ENCODE measurements at regions not wholly inside any gene's neighbourhood (a gene's known extent, or its start where the extent isn't known, plus 50 kb on each side); places are given as distances from the start of the nearest gene placed in this dataset.
A peak's percentile ranks its signal among the peaks of the same experiment; 100 is the strongest.
"Not testable (repeated sequence)": the region's sequence is repeated elsewhere in the genome, so short reads cannot be mapped to it uniquely, and the experiment has no call there.

DNA sequence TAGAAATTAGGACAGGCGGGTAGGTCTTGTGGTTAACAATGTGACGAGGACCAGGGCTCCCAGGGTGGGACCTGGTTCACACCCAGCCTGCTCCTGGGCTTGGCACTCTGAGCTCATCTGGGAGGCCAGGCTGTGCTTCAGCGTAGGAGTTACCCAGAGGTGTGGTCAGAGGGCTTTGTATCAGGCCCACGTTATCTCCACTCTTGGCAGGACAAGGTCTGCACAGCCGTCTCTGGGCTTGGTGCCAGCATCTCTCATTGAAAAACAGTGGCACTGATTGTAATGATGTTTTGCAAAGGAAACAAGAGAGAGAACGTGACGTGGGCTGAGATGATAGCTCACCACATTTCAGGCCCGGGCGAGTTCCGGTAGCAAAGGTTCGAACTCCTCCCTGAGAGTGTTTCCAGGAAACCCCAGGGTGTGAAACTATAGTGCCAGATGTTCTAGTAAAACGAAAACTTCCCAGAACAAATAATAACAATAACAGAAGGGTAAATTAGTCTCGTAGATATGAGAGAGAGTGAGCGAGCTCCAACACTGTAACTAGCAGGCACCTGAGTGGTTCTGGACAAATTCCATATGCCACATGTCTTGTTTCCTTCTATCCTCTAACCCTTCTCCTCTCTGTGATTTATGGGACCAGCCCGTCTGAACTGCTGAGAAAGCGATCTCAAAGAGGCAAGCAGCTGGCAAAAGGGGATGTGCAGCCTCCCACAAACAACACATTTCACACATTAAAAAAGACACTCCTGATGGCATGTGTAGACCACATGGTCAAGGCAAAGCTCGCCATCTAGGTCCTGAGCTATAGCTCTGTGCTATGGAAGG, 227.3 kb downstream of the KTN1 start:
- DNase-seq, result peak; percentile 98

- no peak for DNase-seq
These were observed 227.9 kb downstream of the KTN1 start for GRCh38 chr14:55807881-55808379.

DNA sequence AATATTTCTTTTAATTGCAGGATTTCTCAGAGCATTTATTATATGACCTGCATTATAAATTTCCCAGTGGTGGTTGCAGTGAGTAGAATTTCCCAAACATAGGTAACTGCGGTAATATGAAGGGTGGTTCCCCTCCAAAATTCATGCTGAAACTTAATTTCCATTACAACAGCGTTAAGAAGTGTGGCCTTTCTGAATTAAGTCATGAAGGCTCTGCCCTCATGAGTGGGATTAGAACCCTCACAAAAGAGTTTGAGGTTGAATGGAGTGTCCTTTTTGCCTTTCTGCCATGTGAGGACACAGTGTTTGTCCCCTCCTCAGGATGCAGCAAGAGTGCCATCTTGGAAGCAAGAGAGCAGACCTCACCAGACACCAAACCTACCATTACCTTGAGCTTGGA, 233.6 kb downstream of the KTN1 start:
- no peak for DNase-seq

GRCh38 chr14:55814064-55814463, 234.1 kb downstream of the KTN1 start:
- DNase-seq, result peak; percentile 25

DNA sequence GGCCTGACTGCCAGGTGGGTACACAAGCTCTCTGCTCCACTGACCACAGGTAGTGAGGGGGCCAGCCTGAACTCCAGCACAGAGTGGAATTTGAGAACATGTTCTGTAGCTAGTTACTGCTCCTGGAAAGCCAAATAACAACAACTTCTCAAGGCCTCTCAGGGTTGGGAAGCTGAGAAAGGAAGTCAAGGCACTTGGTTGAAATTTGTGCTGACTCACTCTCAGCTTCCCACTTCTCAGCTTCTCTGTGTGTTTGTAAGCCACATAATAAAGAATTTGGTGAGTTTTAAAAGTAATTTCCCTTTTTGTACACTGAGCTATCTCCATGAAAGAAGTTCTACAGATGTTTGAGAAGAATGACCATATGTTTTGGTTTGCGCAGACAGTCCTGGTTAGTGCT, 234.9 kb downstream of the KTN1 start:
- peak; percentile 55 for DNase-seq

GRCh38 chr14:55816225-55816624, 236.2 kb downstream of the KTN1 start:
- no peak for DNase-seq

DNA sequence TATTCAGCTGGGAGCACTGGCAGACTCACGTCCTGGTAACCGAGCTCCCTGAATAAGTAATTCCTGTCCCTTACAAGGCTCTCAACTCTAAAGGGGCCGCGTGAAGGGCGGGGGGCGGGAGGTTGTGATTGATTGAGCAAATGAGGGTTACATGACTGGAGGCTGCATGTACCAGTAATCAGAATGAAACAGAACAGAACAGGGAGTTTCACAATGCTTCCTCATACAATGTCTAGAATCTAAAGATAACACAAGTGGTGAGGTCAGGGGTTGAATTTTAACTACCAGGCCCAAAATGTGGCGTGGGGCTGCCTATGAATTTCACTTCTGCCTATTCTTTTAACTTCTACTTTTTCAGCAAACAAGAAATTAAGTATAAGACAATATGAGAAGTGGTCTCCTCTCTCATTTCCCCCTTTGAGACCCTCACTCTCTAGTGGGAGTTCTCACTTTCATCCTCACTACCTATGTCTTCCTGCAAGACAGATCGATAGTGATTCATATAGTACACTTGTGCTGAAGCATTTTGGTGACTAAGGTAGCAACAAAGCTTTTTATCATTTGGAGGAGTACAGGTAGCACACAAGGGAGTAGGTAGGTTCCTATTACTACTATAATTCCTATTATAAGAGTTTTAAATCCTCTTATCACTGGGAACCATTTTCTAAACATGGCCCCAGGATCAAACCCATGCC, 239.8 kb downstream of the KTN1 start:
- no peak for DNase-seq

GRCh38 chr14:55822906-55823305, 242.9 kb downstream of the KTN1 start:
- DNase-seq, result no peak

GRCh38 chr14:55832122-55832911, 252.3 kb downstream of the KTN1 start:
- no peak for DNase-seq

DNA sequence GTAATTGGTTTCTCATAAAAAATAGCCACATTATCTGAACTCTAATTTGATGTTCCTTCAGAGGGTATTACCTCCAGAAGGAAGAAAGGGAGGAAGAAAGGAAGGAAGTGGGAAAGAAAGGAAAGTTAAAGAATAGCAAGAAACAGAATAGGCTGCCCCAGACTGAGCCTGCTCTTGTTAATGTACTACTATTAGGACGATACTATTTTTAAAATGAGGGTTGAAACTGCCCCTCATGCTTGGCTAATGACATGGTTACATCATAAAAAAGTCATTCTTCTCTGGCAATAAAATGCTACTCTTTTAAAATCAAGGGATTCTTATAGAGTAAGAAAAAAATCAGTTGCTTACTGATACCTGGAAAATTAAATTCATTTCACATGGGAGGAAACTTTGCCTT, 253.0 kb downstream of the KTN1 start:
- no peak for DNase-seq

GRCh38 chr14:55834390-55834789, 254.4 kb downstream of the KTN1 start:
- DNase-seq, result no peak

- no peak for DNase-seq
These were observed 256.0 kb downstream of the KTN1 start for GRCh38 chr14:55835985-55836384.

GRCh38 chr14:55837467-55837866, 257.5 kb downstream of the KTN1 start:
- DNase-seq, result no peak

DNA sequence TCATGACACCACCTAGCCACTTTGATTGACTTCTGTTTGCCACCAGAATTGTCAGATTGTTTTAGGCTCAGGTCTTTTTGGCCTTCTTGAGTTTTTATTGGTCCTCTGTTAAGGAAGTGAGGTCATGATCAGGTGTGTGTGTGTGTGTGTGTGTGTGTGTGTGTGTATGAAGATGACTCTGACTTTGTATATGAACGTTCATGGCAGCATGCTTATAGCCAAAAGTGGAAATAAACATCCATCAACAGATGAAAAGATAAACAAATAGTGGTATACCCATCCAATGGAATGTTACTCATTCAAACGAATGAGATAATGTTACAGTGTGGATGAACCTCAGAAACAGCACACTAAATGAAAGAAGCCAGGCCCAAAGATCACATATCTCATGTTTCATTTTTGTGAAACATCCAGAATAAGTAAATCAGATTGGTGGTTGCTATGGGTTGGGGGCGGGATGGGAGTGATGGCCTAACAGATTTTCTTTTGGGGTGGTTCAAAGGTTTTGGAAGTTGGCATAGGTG, 258.6 kb downstream of the KTN1 start:
- no peak for DNase-seq

DNA sequence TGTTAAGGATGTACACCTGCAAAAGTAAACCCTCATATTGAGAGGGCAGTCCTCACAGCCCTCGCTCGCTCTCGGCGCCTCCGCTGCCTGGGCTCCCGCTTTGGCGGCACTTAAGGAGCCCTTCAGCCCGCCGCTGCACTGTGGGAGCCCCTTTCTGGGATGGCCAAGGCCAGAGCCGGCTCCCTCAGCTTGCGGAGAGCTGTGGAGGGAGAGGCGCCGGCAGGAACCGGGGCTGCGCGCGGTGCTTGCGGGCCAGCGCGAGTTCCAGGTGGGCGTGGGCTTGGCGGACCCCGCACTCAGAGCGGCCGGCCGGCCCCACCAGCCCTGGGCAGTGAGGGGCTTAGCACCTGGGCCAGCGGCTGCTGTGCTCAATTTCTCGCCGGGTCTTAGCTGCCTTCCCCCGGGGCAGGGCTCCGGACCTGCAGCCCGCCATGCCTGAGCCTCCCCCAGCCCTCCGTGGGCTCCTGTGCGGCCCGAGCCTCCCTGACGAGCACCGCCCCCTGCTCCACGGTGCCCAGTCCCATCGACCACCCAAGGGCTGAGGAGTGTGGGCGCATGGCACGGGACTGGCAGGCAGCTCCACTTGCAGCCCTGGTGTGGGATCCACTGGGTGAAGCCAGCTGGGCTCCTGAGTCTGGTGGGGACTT, 259.4 kb downstream of the KTN1 start:
- not testable (repeated sequence) for DNase-seq

DNA sequence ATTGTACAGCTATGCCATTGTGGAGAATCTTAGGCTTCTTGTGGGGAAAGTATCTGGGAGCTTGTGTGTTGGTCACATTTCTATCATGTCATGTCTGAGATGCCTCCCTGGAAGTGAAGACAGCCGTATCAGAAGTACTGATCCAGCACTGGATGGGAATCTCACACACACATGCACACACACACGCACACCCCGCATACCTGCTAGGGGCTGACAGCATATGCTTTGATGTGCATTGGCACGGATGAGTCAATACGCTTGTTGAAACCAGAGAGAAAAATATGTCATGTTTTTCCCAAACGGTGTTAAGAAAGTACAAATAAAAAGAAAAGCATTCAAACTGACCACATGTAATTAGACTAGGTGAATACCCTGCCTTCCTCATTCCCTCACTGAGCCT, 260.8 kb downstream of the KTN1 start:
- DNase-seq, result no peak

- DNase-seq, result no peak
These were observed 261.6 kb downstream of the KTN1 start for GRCh38 chr14:55841625-55842024.

DNA sequence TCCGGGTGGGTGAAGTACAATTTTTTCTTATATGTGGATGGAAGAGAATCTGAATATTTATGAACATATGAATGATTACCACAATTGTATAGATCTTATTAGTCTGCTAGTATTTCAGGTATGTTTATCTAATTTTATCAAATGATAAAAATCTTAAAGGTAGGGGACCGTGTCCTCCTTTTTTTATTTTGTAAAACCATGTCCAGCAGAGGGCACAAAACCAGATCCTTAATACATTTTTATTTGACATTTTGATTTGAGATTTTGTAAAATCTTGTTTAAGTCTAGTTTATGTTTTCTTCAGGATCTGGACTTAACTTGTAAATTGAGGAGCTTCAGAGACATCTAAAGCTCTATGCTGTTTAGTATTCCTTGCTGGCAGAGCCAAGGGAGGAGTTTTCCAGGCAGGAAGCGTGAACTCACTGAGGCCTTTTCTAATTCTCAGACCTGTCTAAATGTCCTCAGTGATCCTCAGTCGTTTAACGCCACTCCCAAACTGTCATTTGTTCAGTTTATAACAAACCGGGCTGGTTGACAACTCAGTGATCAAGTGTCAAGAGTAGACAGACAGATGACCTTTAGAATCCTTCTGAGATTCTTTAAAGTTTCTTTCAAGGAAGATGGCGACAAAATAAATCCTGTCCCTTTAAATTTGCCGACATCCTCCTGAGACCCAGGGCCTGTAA, 263.9 kb downstream of the KTN1 start:
- peak; percentile 41 for DNase-seq

- peak; percentile 15 for DNase-seq
These were observed 266.2 kb downstream of the KTN1 start for GRCh38 chr14:55845963-55846825.

DNA sequence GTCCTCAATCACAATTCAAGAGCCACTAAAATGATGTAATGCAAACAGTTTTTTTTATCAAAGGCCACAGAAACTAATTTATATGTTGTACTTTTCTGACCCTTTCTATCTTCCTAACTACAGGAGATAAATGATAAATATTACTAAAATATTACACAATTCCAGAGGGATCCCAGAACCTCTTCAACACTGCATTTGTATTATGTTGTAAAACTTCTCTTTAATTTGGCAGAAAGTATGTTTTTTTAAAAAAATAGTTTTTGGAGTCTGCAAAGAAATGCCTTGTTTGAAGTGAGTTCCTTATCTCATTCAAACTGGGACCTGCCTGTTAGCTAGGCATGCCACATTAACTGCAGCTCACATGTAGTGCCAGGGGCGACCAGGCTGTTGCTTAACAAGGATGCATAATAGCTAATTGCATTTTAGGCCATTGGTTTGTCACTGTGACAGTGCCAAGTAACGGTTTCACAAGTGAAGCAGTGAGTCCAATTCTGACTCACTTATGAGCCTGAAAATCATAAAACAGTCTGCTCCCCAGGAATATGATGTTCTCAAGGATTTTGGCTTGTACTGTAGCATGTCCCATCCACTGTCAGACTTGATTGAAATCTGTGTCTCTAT, 266.9 kb downstream of the KTN1 start:
- no peak for DNase-seq
